Neural progenitor cell (in vitro differentiated cells): ENCODE measurements at regions not wholly inside any gene's neighbourhood (a gene's known extent, or its start where the extent isn't known, plus 50 kb on each side); places are given as distances from the start of the nearest gene placed in this dataset.

Experiments
- CTCF ChIP-seq: fragments of 200-600 bp; sonication (generic); IDR thresholded peaks from 2 replicates; pipeline ENCODE4 v1.5.1; 2017; ENCODE audit warnings: antibody characterized with exemption, mild to moderate bottlenecking
- EZH2 ChIP-seq: fragments of 200-600 bp; sonication (generic); IDR thresholded peaks from 2 replicates; pipeline ENCODE4 v1.6.1; 2017; ENCODE audit warnings: antibody characterized with exemption, mild to moderate bottlenecking, moderate library complexity

- TF ChIP-seq CTCF (no peak), EZH2 (no peak)
These were observed 55.6 kb upstream of the CCNG1 start for GRCh38 chr5:163381832-163382231.
